ENCODE measurements at regions not wholly inside any gene's neighbourhood (a gene's known extent, or its start where the extent isn't known, plus 50 kb on each side); places are given as distances from the start of the nearest gene placed in this dataset.

GRCh38 chr14:25666877-25667276 is 616.9 kb upstream of the STXBP6 start:
- Histone ChIP-seq H3K9ac (ENCODE audit: low read length) (no peak overlapping the region), H3K4me3 (ENCODE audit: low read depth, low read length) (no peak overlapping the region), H4K12ac (ENCODE audit: low read depth, low read length) (no peak overlapping the region), H3K4me2 (ENCODE audit: low read length) (no peak overlapping the region), H3K79me2 (ENCODE audit: control insufficient read depth, insufficient read depth, low read length, poor library complexity) (no peaks in the 10 kb centered on the region), H3K27ac (ENCODE audit: low read depth, low read length) (no peak overlapping the region), H2BK120ac (ENCODE audit: insufficient read depth, low read length, poor library complexity) (no peak overlapping the region), H3K14ac (ENCODE audit: low read length) (no peak overlapping the region), H3K23ac (ENCODE audit: low read length) (no peak overlapping the region), H3K4ac (ENCODE audit: low read depth, low read length) (no peak overlapping the region), H2BK5ac (ENCODE audit: low read depth, low read length, poor library complexity) (no peak overlapping the region), H2AFZ (ENCODE audit: insufficient read depth, low read length, poor library complexity) (no peak overlapping the region), H2AK5ac (ENCODE audit: low read length) (no peak overlapping the region), H3K79me1 (ENCODE audit: low read length) (no peaks in the 10 kb centered on the region), H3K36me3 (ENCODE audit: control insufficient read depth in 1 of 2, insufficient read depth in 2 of 2, low read length in 2 of 2) (no peaks in the 10 kb centered on the region), H3K4me1 (ENCODE audit: control insufficient read depth in 1 of 2, insufficient read depth in 2 of 2, low read length in 2 of 2) (no peaks in the 10 kb centered on the region), H4K91ac (ENCODE audit: low read depth, low read length) (no peak overlapping the region), H2BK12ac (ENCODE audit: low read length) (no peak overlapping the region), H3K9me3 (ENCODE audit: insufficient read depth, low read depth, low read length) (no peaks in the 10 kb centered on the region), H3K18ac (ENCODE audit: low read length) (no peak overlapping the region), H4K8ac (ENCODE audit: low read depth, low read length) (no peak overlapping the region), H3K27me3 (ENCODE audit: insufficient read depth, low read length) (no peaks in the 10 kb centered on the region)
- no CpG with 5 or more reads among the region's 4 CpGs for WGBS (ENCODE audit: extremely low coverage, insufficient coverage, insufficient read length)
- DNase-seq, result no peak

GRCh38 chr14:25658988-25659387 is 609.0 kb upstream of the STXBP6 start:
- H3K27ac ChIP-seq (ENCODE audit: low read depth, low read length), result no peak overlapping the region
- H2BK5ac ChIP-seq (ENCODE audit: low read depth, low read length, poor library complexity), result no peak overlapping the region
- H4K91ac ChIP-seq (ENCODE audit: low read depth, low read length), result no peak overlapping the region
- H4K8ac ChIP-seq (ENCODE audit: low read depth, low read length), result no peak overlapping the region
- no peaks in the 10 kb centered on the region for H3K79me2 ChIP-seq (ENCODE audit: control insufficient read depth, insufficient read depth, low read length, poor library complexity)
- no peak overlapping the region for H2AK5ac ChIP-seq (ENCODE audit: low read length)
- H3K4me2 ChIP-seq (ENCODE audit: low read length), result no peak overlapping the region
- no peak overlapping the region for H2BK120ac ChIP-seq (ENCODE audit: insufficient read depth, low read length, poor library complexity)
- no peaks in the 10 kb centered on the region for H3K4me1 ChIP-seq (ENCODE audit: control insufficient read depth in 1 of 2, insufficient read depth in 2 of 2, low read length in 2 of 2)
- H3K79me1 ChIP-seq (ENCODE audit: low read length), result no peaks in the 10 kb centered on the region
- H3K18ac ChIP-seq (ENCODE audit: low read length), result no peak overlapping the region
- no peaks in the 10 kb centered on the region for H3K36me3 ChIP-seq (ENCODE audit: control insufficient read depth in 1 of 2, insufficient read depth in 2 of 2, low read length in 2 of 2)
- no peak for DNase-seq
- no peak overlapping the region for H2BK12ac ChIP-seq (ENCODE audit: low read length)
- no peak overlapping the region for H3K4ac ChIP-seq (ENCODE audit: low read depth, low read length)
- no peak overlapping the region for H3K9ac ChIP-seq (ENCODE audit: low read length)
- no peak overlapping the region for H3K4me3 ChIP-seq (ENCODE audit: low read depth, low read length)
- no CpG with 5 or more reads among the region's 2 CpGs for WGBS (ENCODE audit: extremely low coverage, insufficient coverage, insufficient read length)
- no peak overlapping the region for H3K14ac ChIP-seq (ENCODE audit: low read length)
- no peak overlapping the region for H4K12ac ChIP-seq (ENCODE audit: low read depth, low read length)
- H3K23ac ChIP-seq (ENCODE audit: low read length), result no peak overlapping the region
- H2AFZ ChIP-seq (ENCODE audit: insufficient read depth, low read length, poor library complexity), result no peak overlapping the region
- H3K27me3 ChIP-seq (ENCODE audit: insufficient read depth, low read length), result no peaks in the 10 kb centered on the region
- H3K9me3 ChIP-seq (ENCODE audit: insufficient read depth, low read depth, low read length), result no peaks in the 10 kb centered on the region

GRCh38 chr14:25630447-25630846 is 580.5 kb upstream of the STXBP6 start:
- no CpG with 5 or more reads among the region's 2 CpGs for WGBS (ENCODE audit: extremely low coverage, insufficient coverage, insufficient read length)
- Histone ChIP-seq H3K27ac (ENCODE audit: low read depth, low read length) (no peak overlapping the region), H3K79me2 (ENCODE audit: control insufficient read depth, insufficient read depth, low read length, poor library complexity) (no peaks in the 10 kb centered on the region), H3K79me1 (ENCODE audit: low read length) (no peaks in the 10 kb centered on the region), H4K12ac (ENCODE audit: low read depth, low read length) (no peak overlapping the region), H3K36me3 (ENCODE audit: control insufficient read depth in 1 of 2, insufficient read depth in 2 of 2, low read length in 2 of 2) (no peaks in the 10 kb centered on the region), H3K4me3 (ENCODE audit: low read depth, low read length) (no peak overlapping the region), H3K4me2 (ENCODE audit: low read length) (no peak overlapping the region), H2AFZ (ENCODE audit: insufficient read depth, low read length, poor library complexity) (no peak overlapping the region), H2AK5ac (ENCODE audit: low read length) (no peak overlapping the region), H3K9me3 (ENCODE audit: insufficient read depth, low read depth, low read length) (no peaks in the 10 kb centered on the region), H4K8ac (ENCODE audit: low read depth, low read length) (no peak overlapping the region), H3K27me3 (ENCODE audit: insufficient read depth, low read length) (no peaks in the 10 kb centered on the region), H2BK12ac (ENCODE audit: low read length) (no peak overlapping the region), H3K4ac (ENCODE audit: low read depth, low read length) (no peak overlapping the region), H3K23ac (ENCODE audit: low read length) (no peak overlapping the region), H3K9ac (ENCODE audit: low read length) (no peak overlapping the region), H4K91ac (ENCODE audit: low read depth, low read length) (no peak overlapping the region), H2BK5ac (ENCODE audit: low read depth, low read length, poor library complexity) (no peak overlapping the region), H3K4me1 (ENCODE audit: control insufficient read depth in 1 of 2, insufficient read depth in 2 of 2, low read length in 2 of 2) (no peaks in the 10 kb centered on the region), H2BK120ac (ENCODE audit: insufficient read depth, low read length, poor library complexity) (no peak overlapping the region), H3K18ac (ENCODE audit: low read length) (no peak overlapping the region), H3K14ac (ENCODE audit: low read length) (no peak overlapping the region)
- DNase-seq, result no peak

- no peaks in the 10 kb centered on the region for H3K27me3 ChIP-seq (ENCODE audit: insufficient read depth, low read length)
- H4K8ac ChIP-seq (ENCODE audit: low read depth, low read length), result no peak overlapping the region
- H2BK5ac ChIP-seq (ENCODE audit: low read depth, low read length, poor library complexity), result no peak overlapping the region
- H3K9me3 ChIP-seq (ENCODE audit: insufficient read depth, low read depth, low read length), result no peaks in the 10 kb centered on the region
- H3K4me1 ChIP-seq (ENCODE audit: control insufficient read depth in 1 of 2, insufficient read depth in 2 of 2, low read length in 2 of 2), result no peaks in the 10 kb centered on the region
- H2AK5ac ChIP-seq (ENCODE audit: low read length), result no peak overlapping the region
- no peak overlapping the region for H4K12ac ChIP-seq (ENCODE audit: low read depth, low read length)
- H3K36me3 ChIP-seq (ENCODE audit: control insufficient read depth in 1 of 2, insufficient read depth in 2 of 2, low read length in 2 of 2), result no peaks in the 10 kb centered on the region
- no peak overlapping the region for H3K27ac ChIP-seq (ENCODE audit: low read depth, low read length)
- no peak for DNase-seq
- H3K79me1 ChIP-seq (ENCODE audit: low read length), result no peaks in the 10 kb centered on the region
- H3K14ac ChIP-seq (ENCODE audit: low read length), result no peak overlapping the region
- no peak overlapping the region for H2BK12ac ChIP-seq (ENCODE audit: low read length)
- H3K4ac ChIP-seq (ENCODE audit: low read depth, low read length), result no peak overlapping the region
- no CpG with 5 or more reads among the region's 2 CpGs for WGBS (ENCODE audit: extremely low coverage, insufficient coverage, insufficient read length)
- no peak overlapping the region for H3K18ac ChIP-seq (ENCODE audit: low read length)
- H3K4me2 ChIP-seq (ENCODE audit: low read length), result no peak overlapping the region
- no peak overlapping the region for H2AFZ ChIP-seq (ENCODE audit: insufficient read depth, low read length, poor library complexity)
- H3K23ac ChIP-seq (ENCODE audit: low read length), result no peak overlapping the region
- H2BK120ac ChIP-seq (ENCODE audit: insufficient read depth, low read length, poor library complexity), result no peak overlapping the region
- no peak overlapping the region for H3K9ac ChIP-seq (ENCODE audit: low read length)
- H4K91ac ChIP-seq (ENCODE audit: low read depth, low read length), result no peak overlapping the region
- no peak overlapping the region for H3K4me3 ChIP-seq (ENCODE audit: low read depth, low read length)
- H3K79me2 ChIP-seq (ENCODE audit: control insufficient read depth, insufficient read depth, low read length, poor library complexity), result no peaks in the 10 kb centered on the region
These were observed 579.0 kb upstream of the STXBP6 start for GRCh38 chr14:25628978-25629377.
